Lung (tissue), 11 donors: ENCODE measurements at regions not wholly inside any gene's neighbourhood (a gene's known extent, or its start where the extent isn't known, plus 50 kb on each side); places are given as distances from the start of the nearest gene placed in this dataset.
A peak's percentile ranks its signal among the peaks of the same experiment; 100 is the strongest.

Experiments used
- ATAC-seq: fragments of 200-7000 bp; cut with Tn5 transposase; one replicate; pipeline ENCODE4 v1.9.1; 2020; ENCODE audit warnings: moderate number of reproducible peaks; ENCODE audit not compliant: insufficient read depth, low FRiP score
- DNase-seq, 3 donors: peaks; one replicate each; pipeline ENCODE4 v3.0.0-alpha.2; 2013 to 2017
- H3K27ac ChIP-seq, 2 donors: one replicate each; pipeline ENCODE4 v1.5.1; 2013; ENCODE audit warnings: mild to moderate bottlenecking in 2 of 2, moderate library complexity in 2 of 2, control low read depth in 1 of 2, inconsistent platforms in 1 of 2, low read depth in 1 of 2, low read length in 1 of 2
- H3K27me3 ChIP-seq, 3 donors: one replicate each; pipeline ENCODE4 v1.5.1; 2013; ENCODE audit warnings: low read length in 2 of 3; ENCODE audit not compliant: control insufficient read depth in 3 of 3, insufficient read depth in 3 of 3
- H3K36me3 ChIP-seq, 4 donors: one replicate each; pipeline ENCODE4 v1.5.1; 2013; ENCODE audit warnings: low read length in 4 of 4, mild to moderate bottlenecking in 1 of 4, moderate library complexity in 1 of 4; ENCODE audit not compliant: control insufficient read depth in 4 of 4, insufficient read depth in 4 of 4
- H3K4me1 ChIP-seq, 5 donors: one replicate each; pipeline ENCODE4 v1.5.1; 2013; ENCODE audit warnings: low read length in 5 of 5, mild to moderate bottlenecking in 2 of 5, moderate library complexity in 1 of 5; ENCODE audit not compliant: control insufficient read depth in 5 of 5, insufficient read depth in 5 of 5
- H3K4me3 ChIP-seq: one replicate; pipeline ENCODE4 v1.5.1; 2013; ENCODE audit warnings: mild to moderate bottlenecking, control low read depth, moderate library complexity
- H3K9ac ChIP-seq, 2 donors: one replicate each; pipeline ENCODE4 v1.5.1; 2013; ENCODE audit warnings: low read length in 2 of 2, control low read depth in 1 of 2; ENCODE audit not compliant: insufficient read depth in 1 of 2
- H3K9me3 ChIP-seq, 4 donors: one replicate each; pipeline ENCODE4 v1.5.1; 2013; ENCODE audit warnings: low read length in 3 of 4, mild to moderate bottlenecking in 1 of 4, moderate library complexity in 1 of 4; ENCODE audit not compliant: control insufficient read depth in 4 of 4, insufficient read depth in 3 of 4
- WGBS, 2 donors: extraction: QIAGEN DNeasy Blood & Tissue Kit; methylation state at CpG; one replicate each; pipeline ENCODE4 v1.1.7; 2013; 5-methylcytosine and 5-hydroxymethylcytosine counted together
- TF ChIP-seq, protein P1 (sequence below): IDR thresholded peaks from 2 replicates; pipeline ENCODE4 v1.5.1; 2012; ENCODE audit warnings: mild to moderate bottlenecking; ENCODE audit errors: control extremely low read depth, extremely low read depth
- donor health status: control.
- donor health status: control.
- donor health status: Bipolar disorder and iron deficiency.
- donor health status: healthy.
- donor health status: DM: yes; HTN: yes; CAD: no.

DNA sequence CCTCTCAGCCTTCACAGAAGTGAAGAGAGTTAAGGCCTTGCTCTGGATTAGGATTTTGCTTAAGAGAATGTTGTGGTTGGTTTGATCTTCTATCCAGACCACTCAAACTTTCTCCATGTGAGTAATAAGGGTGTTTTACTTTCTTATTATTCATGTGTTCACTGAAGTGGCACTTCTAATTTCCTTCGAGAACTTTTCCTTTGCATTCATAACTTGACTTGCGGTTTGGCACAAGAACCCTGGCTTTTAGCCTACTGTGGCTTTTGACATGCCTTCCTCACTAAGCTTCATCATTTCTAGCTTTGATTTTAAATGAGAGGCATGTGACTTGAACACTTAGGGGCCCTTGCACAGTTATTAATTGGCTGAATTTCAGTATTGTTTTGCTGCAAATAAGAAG, 166.1 kb upstream of the OPRM1 start:
- H3K4me3 ChIP-seq = no peak overlapping the region
- ATAC-seq = peak; percentile 43
- 69 to 86% methylated on average over 2 of the region's 2 CpGs for WGBS, 2 donors
- H3K36me3 ChIP-seq = no peaks in the 10 kb centered on the region
- peaks cover 0 to 3% (median 0%) of the 10 kb centered on the region in 4 donors for H3K9me3 ChIP-seq
- TF ChIP-seq, protein P1, sequence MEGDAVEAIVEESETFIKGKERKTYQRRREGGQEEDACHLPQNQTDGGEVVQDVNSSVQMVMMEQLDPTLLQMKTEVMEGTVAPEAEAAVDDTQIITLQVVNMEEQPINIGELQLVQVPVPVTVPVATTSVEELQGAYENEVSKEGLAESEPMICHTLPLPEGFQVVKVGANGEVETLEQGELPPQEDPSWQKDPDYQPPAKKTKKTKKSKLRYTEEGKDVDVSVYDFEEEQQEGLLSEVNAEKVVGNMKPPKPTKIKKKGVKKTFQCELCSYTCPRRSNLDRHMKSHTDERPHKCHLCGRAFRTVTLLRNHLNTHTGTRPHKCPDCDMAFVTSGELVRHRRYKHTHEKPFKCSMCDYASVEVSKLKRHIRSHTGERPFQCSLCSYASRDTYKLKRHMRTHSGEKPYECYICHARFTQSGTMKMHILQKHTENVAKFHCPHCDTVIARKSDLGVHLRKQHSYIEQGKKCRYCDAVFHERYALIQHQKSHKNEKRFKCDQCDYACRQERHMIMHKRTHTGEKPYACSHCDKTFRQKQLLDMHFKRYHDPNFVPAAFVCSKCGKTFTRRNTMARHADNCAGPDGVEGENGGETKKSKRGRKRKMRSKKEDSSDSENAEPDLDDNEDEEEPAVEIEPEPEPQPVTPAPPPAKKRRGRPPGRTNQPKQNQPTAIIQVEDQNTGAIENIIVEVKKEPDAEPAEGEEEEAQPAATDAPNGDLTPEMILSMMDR = no peak
- H3K27ac ChIP-seq = no peak overlapping the region
- no peaks in the 10 kb centered on the region for H3K27me3 ChIP-seq
- no peak overlapping the region for H3K9ac ChIP-seq
- H3K4me1 ChIP-seq = no peaks in the 10 kb centered on the region
- peak in 2 of 3 donors; percentile 10 to 49 for DNase-seq

DNA sequence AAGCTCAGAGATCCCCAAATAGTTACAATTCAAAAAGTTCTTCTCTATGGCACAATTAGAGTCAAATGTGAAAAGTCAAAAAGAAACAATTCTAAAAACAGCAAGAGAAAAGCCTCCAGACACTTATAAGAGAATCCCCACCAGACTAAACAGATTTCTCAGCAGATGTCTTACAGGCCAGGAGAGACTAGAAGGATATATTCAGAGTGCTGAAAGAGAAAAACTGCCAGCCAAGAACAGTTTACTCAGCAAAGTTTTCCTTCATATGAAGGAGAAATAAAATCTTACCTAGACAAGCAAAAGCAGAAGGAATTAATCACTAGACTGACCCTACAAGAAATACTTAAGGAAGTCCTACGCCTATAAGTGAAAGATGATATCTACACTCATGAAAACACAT, 176.1 kb upstream of the OPRM1 start:
- 74 to 89% methylated on average over 1 of the region's 1 CpG for WGBS, 2 donors
- Histone ChIP-seq H3K9me3 (no peaks in the 10 kb centered on the region), H3K4me3 (no peak overlapping the region), H3K27ac (no peak overlapping the region), H3K36me3 (no peaks in the 10 kb centered on the region), H3K9ac (no peak overlapping the region), H3K4me1 (no peaks in the 10 kb centered on the region), H3K27me3 (no peaks in the 10 kb centered on the region)
- ATAC-seq (no peak), DNase-seq (no peak)
- TF ChIP-seq, protein P1 = no peak

DNA sequence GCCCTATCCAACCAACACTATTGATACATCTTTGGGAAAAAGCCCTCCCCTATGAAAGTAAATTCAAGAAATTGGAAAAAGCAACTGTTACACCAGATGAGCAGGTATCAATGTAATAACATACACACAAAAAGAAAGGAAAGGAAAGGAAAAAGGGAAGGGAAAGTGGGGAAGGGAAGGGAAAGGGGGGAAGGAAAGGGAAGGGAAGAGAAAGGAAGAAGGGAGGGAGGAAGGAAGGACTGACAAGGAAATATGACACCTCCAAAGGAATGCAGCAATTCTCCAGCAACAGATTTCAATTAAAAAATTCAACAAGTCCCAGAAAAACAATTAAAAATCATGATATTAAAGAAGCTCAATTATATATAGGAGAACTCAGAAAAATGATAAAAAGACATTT, 176.9 kb upstream of the OPRM1 start:
- Histone ChIP-seq H3K4me1 (no peaks in the 10 kb centered on the region), H3K27me3 (no peaks in the 10 kb centered on the region), H3K27ac (no peak overlapping the region), H3K9ac (no peak overlapping the region), H3K4me3 (no peak overlapping the region), H3K9me3 (no peaks in the 10 kb centered on the region), H3K36me3 (no peaks in the 10 kb centered on the region)
- DNase-seq (no peak), ATAC-seq (no peak)
- TF ChIP-seq, protein P1 = no peak

DNA sequence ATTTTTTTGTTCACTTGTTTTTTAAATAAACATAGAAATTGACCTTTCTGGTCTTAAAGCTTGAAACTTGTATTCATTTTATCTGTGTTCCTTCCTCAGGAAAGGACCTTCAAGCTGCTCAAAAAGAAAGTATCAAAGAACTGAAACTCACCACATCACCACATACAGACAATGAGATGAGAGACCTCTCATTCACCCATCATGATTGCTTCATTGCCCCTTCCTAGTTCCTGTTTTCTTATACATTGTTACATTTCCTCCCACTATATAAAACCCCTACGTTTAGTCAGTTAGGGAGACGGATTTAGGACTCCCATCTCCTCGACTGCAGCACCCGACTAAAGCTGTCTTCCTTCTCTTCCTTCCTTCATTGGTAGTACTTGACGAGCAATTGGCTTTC, 180.5 kb upstream of the OPRM1 start:
- no peak overlapping the region for H3K4me3 ChIP-seq
- no peaks in the 10 kb centered on the region for H3K9me3 ChIP-seq
- H3K36me3 ChIP-seq = no peaks in the 10 kb centered on the region
- H3K27me3 ChIP-seq = no peaks in the 10 kb centered on the region
- no peaks in the 10 kb centered on the region for H3K4me1 ChIP-seq
- H3K27ac ChIP-seq = no peak overlapping the region
- WGBS, 2 donors = 53 to 56% methylated on average over 5 of the region's 5 CpGs
- no peak overlapping the region for H3K9ac ChIP-seq
- ATAC-seq (no peak), DNase-seq (no peak)
- TF ChIP-seq, protein P1 = no peak
